ENCODE measurements at regions not wholly inside any gene's neighbourhood (a gene's known extent, or its start where the extent isn't known, plus 50 kb on each side); places are given as distances from the start of the nearest gene placed in this dataset.

- no peak overlapping the region for H3K27ac Mint-ChIP-seq
- no peaks in the 10 kb centered on the region for H3K36me3 Mint-ChIP-seq
- ATAC-seq = no peak
- no peaks in the 10 kb centered on the region for H3K4me1 Mint-ChIP-seq
- H3K27me3 Mint-ChIP-seq = peaks cover 11% of the 10 kb centered on the region
- H3K4me3 Mint-ChIP-seq = no peak overlapping the region
- H3K9me3 Mint-ChIP-seq = peaks cover 2% of the 10 kb centered on the region
Observed at GRCh38 chr17:31699886-31700285, 159.2 kb downstream of the COPRS start.

- Mint-ChIP-seq H3K27ac (no peak overlapping the region), H3K4me1 (no peaks in the 10 kb centered on the region)
- no peak for ATAC-seq
Observed at GRCh38 chr17:31699281-31699680, 159.8 kb downstream of the COPRS start.

GRCh38 chr17:31698751-31699150, 160.3 kb downstream of the COPRS start:
- Mint-ChIP-seq H3K27me3 (peaks cover 7% of the 10 kb centered on the region), H3K27ac (no peak overlapping the region), H3K4me3 (no peak overlapping the region), H3K36me3 (no peaks in the 10 kb centered on the region), H3K9me3 (peaks cover 2% of the 10 kb centered on the region), H3K4me1 (no peaks in the 10 kb centered on the region)
- ATAC-seq = no peak

More at GRCh38 chr17:31699281-31699680, 159.8 kb downstream of the COPRS start:
- H3K36me3 Mint-ChIP-seq = no peaks in the 10 kb centered on the region
- H3K27me3 Mint-ChIP-seq = peaks cover 11% of the 10 kb centered on the region
- H3K9me3 Mint-ChIP-seq = peaks cover 2% of the 10 kb centered on the region
- no peak overlapping the region for H3K4me3 Mint-ChIP-seq

- Mint-ChIP-seq H3K36me3 (no peaks in the 10 kb centered on the region), H3K4me1 (no peaks in the 10 kb centered on the region), H3K4me3 (no peak overlapping the region), H3K27me3 (no peaks in the 10 kb centered on the region), H3K9me3 (peaks cover 2% of the 10 kb centered on the region), H3K27ac (no peak overlapping the region)
- no peak for ATAC-seq
Observed at GRCh38 chr17:31697838-31698237, 161.2 kb downstream of the COPRS start.

- H3K4me3 Mint-ChIP-seq = no peak overlapping the region
- peaks cover 2% of the 10 kb centered on the region for H3K9me3 Mint-ChIP-seq
- H3K27me3 Mint-ChIP-seq = no peaks in the 10 kb centered on the region
- no peak overlapping the region for H3K27ac Mint-ChIP-seq
- H3K36me3 Mint-ChIP-seq = no peaks in the 10 kb centered on the region
- H3K4me1 Mint-ChIP-seq = no peaks in the 10 kb centered on the region
- ATAC-seq = no peak
Observed at GRCh38 chr17:31696703-31697325, 162.2 kb downstream of the COPRS start.

GRCh38 chr17:31696184-31696602, 162.9 kb downstream of the COPRS start:
- H3K27ac Mint-ChIP-seq = no peak overlapping the region
- H3K4me1 Mint-ChIP-seq = no peaks in the 10 kb centered on the region
- no peak overlapping the region for H3K4me3 Mint-ChIP-seq

GRCh38 chr17:31695456-31696090, 163.5 kb downstream of the COPRS start:
- no peaks in the 10 kb centered on the region for H3K27me3 Mint-ChIP-seq
- H3K9me3 Mint-ChIP-seq = peaks cover 2% of the 10 kb centered on the region

More at GRCh38 chr17:31696184-31696602, 162.9 kb downstream of the COPRS start:
- Mint-ChIP-seq H3K9me3 (peaks cover 2% of the 10 kb centered on the region), H3K27me3 (no peaks in the 10 kb centered on the region), H3K36me3 (no peaks in the 10 kb centered on the region)
- ATAC-seq = no peak

GRCh38 chr17:31693433-31694220, 165.4 kb downstream of the COPRS start:
- Mint-ChIP-seq H3K27ac (no peak overlapping the region), H3K9me3 (peaks cover 2% of the 10 kb centered on the region), H3K27me3 (no peaks in the 10 kb centered on the region), H3K4me3 (no peak overlapping the region), H3K36me3 (no peaks in the 10 kb centered on the region), H3K4me1 (no peaks in the 10 kb centered on the region)
- ATAC-seq = no peak

More at GRCh38 chr17:31695456-31696090, 163.5 kb downstream of the COPRS start:
- no peaks in the 10 kb centered on the region for H3K4me1 Mint-ChIP-seq
- H3K4me3 Mint-ChIP-seq = no peak overlapping the region
- no peak for ATAC-seq
- H3K27ac Mint-ChIP-seq = no peak overlapping the region
- H3K36me3 Mint-ChIP-seq = no peaks in the 10 kb centered on the region

- Mint-ChIP-seq H3K4me3 (no peak overlapping the region), H3K9me3 (peaks cover 2% of the 10 kb centered on the region), H3K4me1 (no peaks in the 10 kb centered on the region), H3K36me3 (no peaks in the 10 kb centered on the region), H3K27ac (no peak overlapping the region), H3K27me3 (no peaks in the 10 kb centered on the region)
- no peak for ATAC-seq
Observed at GRCh38 chr17:31692632-31693031, 166.4 kb downstream of the COPRS start.

GRCh38 chr17:31692027-31692426, 167.0 kb downstream of the COPRS start:
- Mint-ChIP-seq H3K4me1 (no peaks in the 10 kb centered on the region), H3K27ac (no peak overlapping the region), H3K27me3 (no peaks in the 10 kb centered on the region), H3K9me3 (peaks cover 2% of the 10 kb centered on the region), H3K36me3 (no peaks in the 10 kb centered on the region), H3K4me3 (no peak overlapping the region)
- no peak for ATAC-seq

- no peaks in the 10 kb centered on the region for H3K27me3 Mint-ChIP-seq
- H3K36me3 Mint-ChIP-seq = no peaks in the 10 kb centered on the region
- no peak overlapping the region for H3K27ac Mint-ChIP-seq
- ATAC-seq = no peak
- no peaks in the 10 kb centered on the region for H3K4me1 Mint-ChIP-seq
- no peak overlapping the region for H3K4me3 Mint-ChIP-seq
- peaks cover 2% of the 10 kb centered on the region for H3K9me3 Mint-ChIP-seq
Observed at GRCh38 chr17:31691251-31691905, 167.7 kb downstream of the COPRS start.

- Mint-ChIP-seq H3K4me1 (no peaks in the 10 kb centered on the region), H3K27ac (no peak overlapping the region), H3K4me3 (no peak overlapping the region), H3K27me3 (no peaks in the 10 kb centered on the region), H3K36me3 (no peaks in the 10 kb centered on the region), H3K9me3 (peaks cover 2% of the 10 kb centered on the region)
- ATAC-seq = no peak
Observed at GRCh38 chr17:31690151-31690551, 168.9 kb downstream of the COPRS start.

- peaks cover 3% of the 10 kb centered on the region for H3K27me3 Mint-ChIP-seq
- no peak for ATAC-seq
- no peak overlapping the region for H3K27ac Mint-ChIP-seq
- H3K4me1 Mint-ChIP-seq = no peaks in the 10 kb centered on the region
- no peak overlapping the region for H3K4me3 Mint-ChIP-seq
- H3K36me3 Mint-ChIP-seq = no peaks in the 10 kb centered on the region
- H3K9me3 Mint-ChIP-seq = no peaks in the 10 kb centered on the region
Observed at GRCh38 chr17:31688701-31689100, 170.3 kb downstream of the COPRS start.

- no peak overlapping the region for H3K4me3 Mint-ChIP-seq
- H3K27ac Mint-ChIP-seq = no peak overlapping the region
- ATAC-seq = no peak
- no peaks in the 10 kb centered on the region for H3K36me3 Mint-ChIP-seq
- no peaks in the 10 kb centered on the region for H3K9me3 Mint-ChIP-seq
- peaks cover 14% of the 10 kb centered on the region for H3K27me3 Mint-ChIP-seq
- H3K4me1 Mint-ChIP-seq = no peaks in the 10 kb centered on the region
Observed at GRCh38 chr17:31687505-31688126, 171.4 kb downstream of the COPRS start.

GRCh38 chr17:31686495-31686894, 172.5 kb downstream of the COPRS start:
- H3K27ac Mint-ChIP-seq = no peak overlapping the region
- ATAC-seq = no peak
- no peaks in the 10 kb centered on the region for H3K36me3 Mint-ChIP-seq
- peaks cover 20% of the 10 kb centered on the region for H3K27me3 Mint-ChIP-seq
- H3K4me1 Mint-ChIP-seq = no peaks in the 10 kb centered on the region
- no peaks in the 10 kb centered on the region for H3K9me3 Mint-ChIP-seq
- no peak overlapping the region for H3K4me3 Mint-ChIP-seq

Measured in stimulated activated memory B cell treated with anti-CD40 and anti-IgM and Interleukin-4, amounts not matched to agents 10 μg/mL and 1 μg/mL and 100 μg/mL, for 72 hours (primary cell).